Activated effector memory CD4-positive, alpha-beta T cell treated with anti-CD3 and anti-CD28 coated beads, Interleukin-2, amount 50 U/mL, for 16 hours (primary cell): ENCODE measurements at regions not wholly inside any gene's neighbourhood (a gene's known extent, or its start where the extent isn't known, plus 50 kb on each side); places are given as distances from the start of the nearest gene placed in this dataset.

Source experiments
- DNase-seq: peaks from one replicate; pipeline ENCODE4 v3.0.0-alpha.2; 2020

- DNase-seq, result no peak
These were observed 195.7 kb downstream of the ZFP36L2 start for GRCh38 chr2:43030551-43031307.

GRCh38 chr2:43029186-43029585, 197.2 kb downstream of the ZFP36L2 start:
- DNase-seq, result no peak

- DNase-seq, result no peak
These were observed 198.2 kb downstream of the ZFP36L2 start for GRCh38 chr2:43028188-43028587.

- no peak for DNase-seq
These were observed 199.1 kb downstream of the ZFP36L2 start for GRCh38 chr2:43027097-43027873.

GRCh38 chr2:43026426-43027096, 199.8 kb downstream of the ZFP36L2 start:
- no peak for DNase-seq

GRCh38 chr2:43025709-43026295, 200.6 kb downstream of the ZFP36L2 start:
- no peak for DNase-seq

- peak; percentile 66 for DNase-seq
These were observed 201.8 kb downstream of the ZFP36L2 start for GRCh38 chr2:43024515-43025011.

GRCh38 chr2:43023791-43024514, 202.5 kb downstream of the ZFP36L2 start:
- DNase-seq, result no peak

GRCh38 chr2:43022896-43023295, 203.5 kb downstream of the ZFP36L2 start:
- DNase-seq, result no peak

- no peak for DNase-seq
These were observed 204.5 kb downstream of the ZFP36L2 start for GRCh38 chr2:43021791-43022509.

GRCh38 chr2:43020990-43021669, 205.3 kb downstream of the ZFP36L2 start:
- DNase-seq, result no peak

GRCh38 chr2:43020296-43020695, 206.1 kb downstream of the ZFP36L2 start:
- no peak for DNase-seq

GRCh38 chr2:43019536-43020183, 206.7 kb downstream of the ZFP36L2 start:
- DNase-seq, result peak; percentile 19

- no peak for DNase-seq
These were observed 207.4 kb downstream of the ZFP36L2 start for GRCh38 chr2:43019025-43019367.

GRCh38 chr2:43018179-43019024, 208.0 kb downstream of the ZFP36L2 start:
- DNase-seq, result peak; percentile 22

- DNase-seq, result peak; percentile 14
These were observed 212.5 kb downstream of the ZFP36L2 start for GRCh38 chr2:43013821-43014345.

GRCh38 chr2:43012966-43013365, 213.4 kb downstream of the ZFP36L2 start:
- DNase-seq, result no peak

- DNase-seq, result no peak
These were observed 215.3 kb downstream of the ZFP36L2 start for GRCh38 chr2:43011158-43011491.

GRCh38 chr2:43010438-43011157, 215.8 kb downstream of the ZFP36L2 start:
- DNase-seq, result no peak
